ENCODE measurements at regions not wholly inside any gene's neighbourhood (a gene's known extent, or its start where the extent isn't known, plus 50 kb on each side); places are given as distances from the start of the nearest gene placed in this dataset.

- Histone ChIP-seq H3K27me3 (ENCODE audit: control insufficient read depth in 1 of 2, insufficient read depth in 1 of 2, low read length in 2 of 2) (no peaks in the 10 kb centered on the region), H3K18ac (ENCODE audit: low read depth in 1 of 2, low read length in 2 of 2) (no peak overlapping the region), H2BK12ac (ENCODE audit: low read length in 2 of 2) (no peak overlapping the region), H4K8ac (ENCODE audit: low read length) (no peak overlapping the region), H2AFZ (ENCODE audit: low read depth, low read length) (no peak overlapping the region), H3K36me3 (ENCODE audit: control insufficient read depth in 1 of 2, insufficient read depth in 2 of 2, low read depth in 1 of 2, low read length in 2 of 2) (no peaks in the 10 kb centered on the region), H2AK5ac (ENCODE audit: low read length, severe bottlenecking) (no peak overlapping the region), H3K4me1 (ENCODE audit: control insufficient read depth, insufficient read depth, low read depth, low read length) (no peaks in the 10 kb centered on the region), H3K14ac (ENCODE audit: low read length in 2 of 2) (no peak overlapping the region), H3K9ac (ENCODE audit: low read length) (no peak overlapping the region), H2BK15ac (ENCODE audit: low read depth, poor library complexity, severe bottlenecking) (no peak overlapping the region), H3K4me3 (ENCODE audit: insufficient read depth in 1 of 2, low read depth in 1 of 2, low read length in 2 of 2) (no peak overlapping the region), H3K9me3 (ENCODE audit: control insufficient read depth, low read length) (peaks cover 6% of the 10 kb centered on the region), H4K91ac (ENCODE audit: low read length) (no peak overlapping the region), H3K23ac (ENCODE audit: low read length in 2 of 2) (no peak overlapping the region), H3K79me1 (replicated peaks; ENCODE audit: low read length, poor library complexity, severe bottlenecking) (no peaks in the 10 kb centered on the region), H3K4me2 (ENCODE audit: low read length, poor library complexity, severe bottlenecking) (no peak overlapping the region), H2BK120ac (ENCODE audit: low read depth, low read length) (no peak overlapping the region), H2BK5ac (ENCODE audit: low read depth, low read length, poor library complexity, severe bottlenecking) (no peak overlapping the region), H3K4ac (ENCODE audit: low read depth in 1 of 2, low read length in 2 of 2) (no peak overlapping the region), H3K27ac (ENCODE audit: low read length, poor library complexity, severe bottlenecking) (no peak overlapping the region)
- no peak for DNase-seq
- WGBS: 72% methylated on average over 2 of the region's 2 CpGs
Observed at GRCh38 chr3:144189044-144189443, 217.4 kb downstream of the DIPK2A start.

GRCh38 chr3:144197116-144197515, 225.5 kb downstream of the DIPK2A start:
- H2BK12ac ChIP-seq (ENCODE audit: low read length in 2 of 2): no peak overlapping the region
- H3K9ac ChIP-seq (ENCODE audit: low read length): no peak overlapping the region
- DNase-seq: no peak
- peaks cover 25% of the 10 kb centered on the region for H3K9me3 ChIP-seq (ENCODE audit: control insufficient read depth, low read length)
- no peak overlapping the region for H2BK15ac ChIP-seq (ENCODE audit: low read depth, poor library complexity, severe bottlenecking)
- no peak overlapping the region for H3K4me2 ChIP-seq (ENCODE audit: low read length, poor library complexity, severe bottlenecking)
- H4K8ac ChIP-seq (ENCODE audit: low read length): no peak overlapping the region
- no peak overlapping the region for H2AK5ac ChIP-seq (ENCODE audit: low read length, severe bottlenecking)
- no peak overlapping the region for H2AFZ ChIP-seq (ENCODE audit: low read depth, low read length)
- WGBS: 96% methylated on average over 2 of the region's 2 CpGs
- H3K4ac ChIP-seq (ENCODE audit: low read depth in 1 of 2, low read length in 2 of 2): no peak overlapping the region
- H3K18ac ChIP-seq (ENCODE audit: low read depth in 1 of 2, low read length in 2 of 2): no peak overlapping the region
- no peaks in the 10 kb centered on the region for H3K4me1 ChIP-seq (ENCODE audit: control insufficient read depth, insufficient read depth, low read depth, low read length)
- no peaks in the 10 kb centered on the region for H3K36me3 ChIP-seq (ENCODE audit: control insufficient read depth in 1 of 2, insufficient read depth in 2 of 2, low read depth in 1 of 2, low read length in 2 of 2)
- no peak overlapping the region for H3K27ac ChIP-seq (ENCODE audit: low read length, poor library complexity, severe bottlenecking)
- no peak overlapping the region for H3K4me3 ChIP-seq (ENCODE audit: insufficient read depth in 1 of 2, low read depth in 1 of 2, low read length in 2 of 2)
- no peak overlapping the region for H3K23ac ChIP-seq (ENCODE audit: low read length in 2 of 2)
- no peak overlapping the region for H3K14ac ChIP-seq (ENCODE audit: low read length in 2 of 2)
- H3K27me3 ChIP-seq (ENCODE audit: control insufficient read depth in 1 of 2, insufficient read depth in 1 of 2, low read length in 2 of 2): no peaks in the 10 kb centered on the region
- H4K91ac ChIP-seq (ENCODE audit: low read length): no peak overlapping the region
- H3K79me1 ChIP-seq (replicated peaks; ENCODE audit: low read length, poor library complexity, severe bottlenecking): no peaks in the 10 kb centered on the region
- H2BK5ac ChIP-seq (ENCODE audit: low read depth, low read length, poor library complexity, severe bottlenecking): no peak overlapping the region
- no peak overlapping the region for H2BK120ac ChIP-seq (ENCODE audit: low read depth, low read length)

GRCh38 chr3:144197582-144197981, 226.0 kb downstream of the DIPK2A start:
- Histone ChIP-seq H3K4ac (ENCODE audit: low read depth in 1 of 2, low read length in 2 of 2) (no peak overlapping the region), H3K4me3 (ENCODE audit: insufficient read depth in 1 of 2, low read depth in 1 of 2, low read length in 2 of 2) (no peak overlapping the region), H3K27me3 (ENCODE audit: control insufficient read depth in 1 of 2, insufficient read depth in 1 of 2, low read length in 2 of 2) (no peaks in the 10 kb centered on the region), H3K23ac (ENCODE audit: low read length in 2 of 2) (no peak overlapping the region), H3K27ac (ENCODE audit: low read length, poor library complexity, severe bottlenecking) (no peak overlapping the region), H2BK120ac (ENCODE audit: low read depth, low read length) (no peak overlapping the region), H2AFZ (ENCODE audit: low read depth, low read length) (no peak overlapping the region), H4K8ac (ENCODE audit: low read length) (no peak overlapping the region), H4K91ac (ENCODE audit: low read length) (no peak overlapping the region), H2BK12ac (ENCODE audit: low read length in 2 of 2) (no peak overlapping the region), H3K36me3 (ENCODE audit: control insufficient read depth in 1 of 2, insufficient read depth in 2 of 2, low read depth in 1 of 2, low read length in 2 of 2) (no peaks in the 10 kb centered on the region), H3K4me2 (ENCODE audit: low read length, poor library complexity, severe bottlenecking) (no peak overlapping the region), H2BK15ac (ENCODE audit: low read depth, poor library complexity, severe bottlenecking) (no peak overlapping the region), H3K4me1 (ENCODE audit: control insufficient read depth, insufficient read depth, low read depth, low read length) (no peaks in the 10 kb centered on the region), H3K18ac (ENCODE audit: low read depth in 1 of 2, low read length in 2 of 2) (no peak overlapping the region), H3K9me3 (ENCODE audit: control insufficient read depth, low read length) (peaks cover 25% of the 10 kb centered on the region), H2BK5ac (ENCODE audit: low read depth, low read length, poor library complexity, severe bottlenecking) (no peak overlapping the region), H3K79me1 (replicated peaks; ENCODE audit: low read length, poor library complexity, severe bottlenecking) (no peaks in the 10 kb centered on the region), H2AK5ac (ENCODE audit: low read length, severe bottlenecking) (no peak overlapping the region), H3K9ac (ENCODE audit: low read length) (no peak overlapping the region), H3K14ac (ENCODE audit: low read length in 2 of 2) (no peak overlapping the region)
- 65% methylated on average over 1 of the region's 1 CpG for WGBS
- DNase-seq: no peak

- H3K23ac ChIP-seq (ENCODE audit: low read length in 2 of 2): no peak overlapping the region
- H2BK12ac ChIP-seq (ENCODE audit: low read length in 2 of 2): no peak overlapping the region
- peaks cover 12% of the 10 kb centered on the region for H3K9me3 ChIP-seq (ENCODE audit: control insufficient read depth, low read length)
- no peak overlapping the region for H2BK15ac ChIP-seq (ENCODE audit: low read depth, poor library complexity, severe bottlenecking)
- H3K18ac ChIP-seq (ENCODE audit: low read depth in 1 of 2, low read length in 2 of 2): no peak overlapping the region
- H3K36me3 ChIP-seq (ENCODE audit: control insufficient read depth in 1 of 2, insufficient read depth in 2 of 2, low read depth in 1 of 2, low read length in 2 of 2): no peaks in the 10 kb centered on the region
- no peak overlapping the region for H3K4me2 ChIP-seq (ENCODE audit: low read length, poor library complexity, severe bottlenecking)
- H3K27ac ChIP-seq (ENCODE audit: low read length, poor library complexity, severe bottlenecking): no peak overlapping the region
- no peak overlapping the region for H3K4ac ChIP-seq (ENCODE audit: low read depth in 1 of 2, low read length in 2 of 2)
- no peaks in the 10 kb centered on the region for H3K79me1 ChIP-seq (replicated peaks; ENCODE audit: low read length, poor library complexity, severe bottlenecking)
- no peak overlapping the region for H2BK5ac ChIP-seq (ENCODE audit: low read depth, low read length, poor library complexity, severe bottlenecking)
- H3K9ac ChIP-seq (ENCODE audit: low read length): no peak overlapping the region
- no peak overlapping the region for H2AK5ac ChIP-seq (ENCODE audit: low read length, severe bottlenecking)
- no peaks in the 10 kb centered on the region for H3K4me1 ChIP-seq (ENCODE audit: control insufficient read depth, insufficient read depth, low read depth, low read length)
- no peak overlapping the region for H3K14ac ChIP-seq (ENCODE audit: low read length in 2 of 2)
- H2AFZ ChIP-seq (ENCODE audit: low read depth, low read length): no peak overlapping the region
- DNase-seq: no peak
- H3K4me3 ChIP-seq (ENCODE audit: insufficient read depth in 1 of 2, low read depth in 1 of 2, low read length in 2 of 2): no peak overlapping the region
- H2BK120ac ChIP-seq (ENCODE audit: low read depth, low read length): no peak overlapping the region
- no peak overlapping the region for H4K8ac ChIP-seq (ENCODE audit: low read length)
- no peak overlapping the region for H4K91ac ChIP-seq (ENCODE audit: low read length)
- no peaks in the 10 kb centered on the region for H3K27me3 ChIP-seq (ENCODE audit: control insufficient read depth in 1 of 2, insufficient read depth in 1 of 2, low read length in 2 of 2)
Observed at GRCh38 chr3:144200004-144200403, 228.4 kb downstream of the DIPK2A start.
